Activated CD4-positive, alpha-beta T cell treated with anti-CD3 and anti-CD28 coated beads, Interleukin-2, amount 50 U/mL, for 24 hours (primary cell): ENCODE measurements at regions not wholly inside any gene's neighbourhood (a gene's known extent, or its start where the extent isn't known, plus 50 kb on each side); places are given as distances from the start of the nearest gene placed in this dataset.
"Not testable (repeated sequence)": the region's sequence is repeated elsewhere in the genome, so short reads cannot be mapped to it uniquely, and the experiment has no call there.

Experiments used
- DNase-seq, 2 donors: peaks; one replicate each; pipeline ENCODE4 v3.0.0-alpha.2; 2020; ENCODE audit warnings: low read depth in 1 of 2, low spot score in 1 of 2

GRCh38 chr6:14217728-14218518, 100.4 kb downstream of the CD83 start:
- DNase-seq, result no peak

- DNase-seq, result no peak
These were observed 100.9 kb downstream of the CD83 start for GRCh38 chr6:14218519-14218800.

GRCh38 chr6:14221564-14222279, 104.2 kb downstream of the CD83 start:
- no peak for DNase-seq

GRCh38 chr6:14222956-14223355, 105.4 kb downstream of the CD83 start:
- DNase-seq, result no peak

GRCh38 chr6:14224359-14225103, 107.0 kb downstream of the CD83 start:
- DNase-seq, result no peak

- DNase-seq, result no peak
These were observed 108.6 kb downstream of the CD83 start for GRCh38 chr6:14226051-14226660.

- peak in 1 of 2 donors; percentile 47 for DNase-seq
These were observed 111.0 kb downstream of the CD83 start for GRCh38 chr6:14228571-14228970.

- no peak for DNase-seq
These were observed 113.5 kb downstream of the CD83 start for GRCh38 chr6:14231071-14231483.

GRCh38 chr6:14231501-14232280, 114.1 kb downstream of the CD83 start:
- no peak for DNase-seq

GRCh38 chr6:14232889-14233288, 115.3 kb downstream of the CD83 start:
- no peak for DNase-seq

- no peak for DNase-seq
These were observed 118.2 kb downstream of the CD83 start for GRCh38 chr6:14235653-14236356.

GRCh38 chr6:14239097-14239496, 121.5 kb downstream of the CD83 start:
- DNase-seq, result no peak

GRCh38 chr6:14240411-14241166, 123.0 kb downstream of the CD83 start:
- DNase-seq, result no peak

GRCh38 chr6:14241255-14242070, 123.9 kb downstream of the CD83 start:
- DNase-seq, result no peak

GRCh38 chr6:14242912-14243311, 125.3 kb downstream of the CD83 start:
- not testable (repeated sequence) for DNase-seq

GRCh38 chr6:14243597-14243996, 126.0 kb downstream of the CD83 start:
- DNase-seq, result no peak

- DNase-seq, result no peak
These were observed 129.3 kb downstream of the CD83 start for GRCh38 chr6:14246876-14247275.

- DNase-seq, result no peak
These were observed 133.0 kb downstream of the CD83 start for GRCh38 chr6:14250573-14250972.
